ENCODE measurements at regions not wholly inside any gene's neighbourhood (a gene's known extent, or its start where the extent isn't known, plus 50 kb on each side); places are given as distances from the start of the nearest gene placed in this dataset.
"Not testable (repeated sequence)": the region's sequence is repeated elsewhere in the genome, so short reads cannot be mapped to it uniquely, and the experiment has no call there.

GRCh38 chr1:188715566-188715965 is 1762.1 kb downstream of the BRINP3 start:
- WGBS, 2 donors, result 63 to 72% methylated on average over 1 of the region's 1 CpG
- no peak for DNase-seq
- intact Hi-C loops (cut with DNase I), result no loop called here
- TF ChIP-seq POLR2A (IDR thresholded peaks at IDR 0.05), result no peak
- TF ChIP-seq, protein P1, sequence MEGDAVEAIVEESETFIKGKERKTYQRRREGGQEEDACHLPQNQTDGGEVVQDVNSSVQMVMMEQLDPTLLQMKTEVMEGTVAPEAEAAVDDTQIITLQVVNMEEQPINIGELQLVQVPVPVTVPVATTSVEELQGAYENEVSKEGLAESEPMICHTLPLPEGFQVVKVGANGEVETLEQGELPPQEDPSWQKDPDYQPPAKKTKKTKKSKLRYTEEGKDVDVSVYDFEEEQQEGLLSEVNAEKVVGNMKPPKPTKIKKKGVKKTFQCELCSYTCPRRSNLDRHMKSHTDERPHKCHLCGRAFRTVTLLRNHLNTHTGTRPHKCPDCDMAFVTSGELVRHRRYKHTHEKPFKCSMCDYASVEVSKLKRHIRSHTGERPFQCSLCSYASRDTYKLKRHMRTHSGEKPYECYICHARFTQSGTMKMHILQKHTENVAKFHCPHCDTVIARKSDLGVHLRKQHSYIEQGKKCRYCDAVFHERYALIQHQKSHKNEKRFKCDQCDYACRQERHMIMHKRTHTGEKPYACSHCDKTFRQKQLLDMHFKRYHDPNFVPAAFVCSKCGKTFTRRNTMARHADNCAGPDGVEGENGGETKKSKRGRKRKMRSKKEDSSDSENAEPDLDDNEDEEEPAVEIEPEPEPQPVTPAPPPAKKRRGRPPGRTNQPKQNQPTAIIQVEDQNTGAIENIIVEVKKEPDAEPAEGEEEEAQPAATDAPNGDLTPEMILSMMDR (IDR thresholded peaks at IDR 0.05), result no peak
- H3K27ac ChIP-seq, result no peak overlapping the region
- no peaks in the 10 kb centered on the region for H3K27me3 ChIP-seq
- H3K4me3 ChIP-seq (replicated peaks in 1 of 3), result no peak overlapping the region
- H3K9me3 ChIP-seq, result no peaks in the 10 kb centered on the region
- H3K36me3 ChIP-seq, result no peaks in the 10 kb centered on the region
- no peaks in the 10 kb centered on the region for H3K4me1 ChIP-seq

GRCh38 chr1:188719735-188720134 is 1757.9 kb downstream of the BRINP3 start:
- H3K4me1 ChIP-seq, result no peaks in the 10 kb centered on the region
- 74 to 76% methylated on average over 3 of the region's 3 CpGs for WGBS, 2 donors
- no peak overlapping the region for H3K27ac ChIP-seq
- no peak overlapping the region for H3K4me3 ChIP-seq (replicated peaks in 1 of 3)
- intact Hi-C loops (cut with DNase I), result no loop called here
- H3K36me3 ChIP-seq, result no peaks in the 10 kb centered on the region
- DNase-seq, result no peak
- no peaks in the 10 kb centered on the region for H3K27me3 ChIP-seq
- TF ChIP-seq, protein P1 (IDR thresholded peaks at IDR 0.05), result no peak
- TF ChIP-seq POLR2A (IDR thresholded peaks at IDR 0.05), result no peak
- no peaks in the 10 kb centered on the region for H3K9me3 ChIP-seq

DNA sequence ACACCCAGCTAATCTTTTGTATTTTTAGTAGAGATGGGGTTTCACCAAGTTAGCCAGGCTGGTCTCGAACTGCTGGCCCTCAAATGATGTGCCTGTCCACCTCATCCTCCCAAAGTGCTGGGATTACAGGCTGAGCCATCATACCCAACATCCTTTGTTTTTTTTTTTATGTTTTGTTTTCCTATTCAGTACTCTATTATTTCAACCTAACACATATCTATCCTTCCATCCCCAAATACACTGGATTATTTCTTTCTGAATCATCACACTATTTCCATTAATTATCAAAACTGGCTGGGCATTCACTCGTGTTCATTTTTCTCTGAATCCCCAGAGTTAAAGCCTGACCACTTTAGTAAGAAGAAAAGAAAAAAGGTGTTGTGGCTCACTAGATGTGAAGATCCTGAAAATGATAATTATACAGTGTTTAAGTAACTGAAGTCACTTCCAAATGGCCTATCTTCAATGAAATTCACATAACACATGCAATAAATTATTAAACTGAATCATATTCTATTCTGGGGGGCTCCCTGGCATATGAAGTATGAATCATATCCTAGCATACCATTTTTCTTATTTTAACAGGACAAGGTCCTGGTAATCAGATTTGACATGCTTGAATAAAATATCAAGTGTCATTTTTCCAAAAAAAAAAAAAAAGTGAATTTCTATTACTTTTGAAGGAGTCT is 1754.2 kb downstream of the BRINP3 start:
- Histone ChIP-seq H3K27ac (no peak overlapping the region), H3K4me1 (no peaks in the 10 kb centered on the region), H3K4me3 (replicated peaks in 1 of 3) (no peak overlapping the region), H3K9me3 (no peaks in the 10 kb centered on the region), H3K27me3 (no peaks in the 10 kb centered on the region), H3K36me3 (no peaks in the 10 kb centered on the region)
- intact Hi-C loops (cut with DNase I), result no loop called here
- 78 to 86% methylated on average over 2 of the region's 2 CpGs for WGBS, 2 donors
- TF ChIP-seq POLR2A (IDR thresholded peaks at IDR 0.05), result no peak
- TF ChIP-seq, protein P1 (IDR thresholded peaks at IDR 0.05), result no peak
- no peak for DNase-seq

DNA sequence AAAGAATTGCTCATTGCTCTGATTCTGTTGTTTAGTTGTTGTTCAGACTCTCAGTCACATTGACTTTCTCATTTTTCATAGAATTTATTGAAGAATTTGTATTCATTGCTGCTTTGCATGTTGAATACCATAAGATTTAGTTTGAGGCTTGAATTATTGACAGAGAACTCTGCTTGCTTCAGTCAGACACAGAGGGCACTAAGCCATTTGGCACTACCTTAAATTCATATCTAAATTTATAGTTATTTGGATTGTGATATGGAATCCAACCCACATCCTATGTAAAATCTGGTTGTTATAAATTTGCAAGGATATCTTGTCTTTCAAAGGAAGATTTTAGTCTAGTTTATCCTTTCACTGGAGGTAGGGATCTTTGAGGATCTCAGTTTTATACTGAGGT is 1748.6 kb downstream of the BRINP3 start:
- no peak for DNase-seq
- H3K27me3 ChIP-seq, result no peaks in the 10 kb centered on the region
- H3K36me3 ChIP-seq, result no peaks in the 10 kb centered on the region
- H3K4me1 ChIP-seq, result no peaks in the 10 kb centered on the region
- no peak overlapping the region for H3K4me3 ChIP-seq (replicated peaks in 1 of 3)
- TF ChIP-seq POLR2A (IDR thresholded peaks at IDR 0.05), result no peak
- TF ChIP-seq, protein P1 (IDR thresholded peaks at IDR 0.05), result no peak
- no peaks in the 10 kb centered on the region for H3K9me3 ChIP-seq
- H3K27ac ChIP-seq, result no peak overlapping the region
- intact Hi-C loops (cut with DNase I), result no loop called here

GRCh38 chr1:188735567-188735966 is 1742.1 kb downstream of the BRINP3 start:
- Histone ChIP-seq H3K27me3 (no peaks in the 10 kb centered on the region), H3K36me3 (no peaks in the 10 kb centered on the region), H3K9me3 (no peaks in the 10 kb centered on the region), H3K4me1 (no peaks in the 10 kb centered on the region), H3K4me3 (replicated peaks in 1 of 3) (no peak overlapping the region), H3K27ac (no peak overlapping the region)
- intact Hi-C loops (cut with DNase I), result no loop called here
- WGBS, 2 donors, result 87 to 92% methylated on average over 4 of the region's 4 CpGs
- no peak for DNase-seq
- TF ChIP-seq, protein P1 (IDR thresholded peaks at IDR 0.05), result no peak
- TF ChIP-seq POLR2A (IDR thresholded peaks at IDR 0.05), result no peak

GRCh38 chr1:188749275-188749674 is 1728.4 kb downstream of the BRINP3 start:
- H3K27me3 ChIP-seq; H3K36me3 ChIP-seq; H3K4me1 ChIP-seq; intact Hi-C loops (cut with DNase I); H3K4me3 ChIP-seq (replicated peaks in 1 of 3); H3K27ac ChIP-seq; DNase-seq; H3K9me3 ChIP-seq: not testable (repeated sequence)
- whole genome bisulfite sequencing, 2 donors, result 50 to 56% methylated on average over 3 of the region's 3 CpGs

DNA sequence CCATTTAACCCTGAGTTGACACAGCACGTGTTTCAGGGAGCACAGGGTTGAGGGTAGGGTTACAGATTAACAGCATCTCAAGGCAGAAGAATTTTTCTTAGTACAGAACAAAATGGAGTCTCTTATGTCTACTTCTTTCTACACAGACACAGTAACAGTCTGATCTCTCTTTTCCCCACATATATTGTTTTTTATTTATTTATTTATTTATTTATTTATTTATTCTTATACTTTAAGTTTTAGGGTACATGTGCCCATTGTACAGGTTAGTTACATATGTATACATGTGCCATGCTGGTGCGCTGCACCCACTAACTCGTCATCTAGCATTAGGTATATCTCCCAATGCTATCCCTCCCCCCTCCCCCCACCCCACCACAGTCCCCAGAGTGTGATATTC is 1725.6 kb downstream of the BRINP3 start:
- H3K27me3 ChIP-seq; H3K27ac ChIP-seq; intact Hi-C loops (cut with DNase I); H3K4me1 ChIP-seq; H3K36me3 ChIP-seq; H3K4me3 ChIP-seq (replicated peaks in 1 of 3); H3K9me3 ChIP-seq; DNase-seq: not testable (repeated sequence)
- 71 to 72% methylated on average over 3 of the region's 3 CpGs for WGBS, 2 donors

- intact Hi-C loops (cut with DNase I); DNase-seq; H3K4me1 ChIP-seq; H3K9me3 ChIP-seq; H3K27ac ChIP-seq; H3K27me3 ChIP-seq; H3K4me3 ChIP-seq (replicated peaks in 1 of 3); H3K36me3 ChIP-seq: not testable (repeated sequence)
- 90 to 95% methylated on average over 18 to 19 of the region's 24 CpGs for WGBS, 2 donors
Observed at GRCh38 chr1:188757747-188758146, 1719.9 kb downstream of the BRINP3 start.
